Fibroblast of gingiva (primary cell): ENCODE measurements at regions not wholly inside any gene's neighbourhood (a gene's known extent, or its start where the extent isn't known, plus 50 kb on each side); places are given as distances from the start of the nearest gene placed in this dataset.
A peak's percentile ranks its signal among the peaks of the same experiment; 100 is the strongest.
"Not testable (repeated sequence)": the region's sequence is repeated elsewhere in the genome, so short reads cannot be mapped to it uniquely, and the experiment has no call there.

Source experiments
- DNase-seq: peaks from one replicate; pipeline ENCODE4 v3.0.0-alpha.2; 2011; ENCODE audit warnings: low read depth

GRCh38 chr10:91745090-91745831 is 53.0 kb upstream of the TNKS2 start:
- DNase-seq = no peak

- DNase-seq = no peak
Measured at GRCh38 chr10:91743465-91743864, 54.8 kb upstream of the TNKS2 start.

- DNase-seq = peak; percentile 41
Measured at GRCh38 chr10:91742229-91742628, 56.0 kb upstream of the TNKS2 start.

- peak; percentile 64 for DNase-seq
Measured at GRCh38 chr10:91741356-91741755, 56.9 kb upstream of the TNKS2 start.

GRCh38 chr10:91740353-91740924 is 57.8 kb upstream of the TNKS2 start:
- no peak for DNase-seq

GRCh38 chr10:91732265-91732664 is 66.0 kb upstream of the TNKS2 start:
- DNase-seq = not testable (repeated sequence)

- DNase-seq = not testable (repeated sequence)
Measured at GRCh38 chr10:91729339-91729738, 68.9 kb upstream of the TNKS2 start.

- DNase-seq = no peak
Measured at GRCh38 chr10:91726355-91726754, 71.9 kb upstream of the TNKS2 start.

GRCh38 chr10:91724933-91725332 is 73.3 kb upstream of the TNKS2 start:
- no peak for DNase-seq

- DNase-seq = peak; percentile 55
Measured at GRCh38 chr10:91713461-91714072, 80.7 kb upstream of the PPP1R3C start.

DNA sequence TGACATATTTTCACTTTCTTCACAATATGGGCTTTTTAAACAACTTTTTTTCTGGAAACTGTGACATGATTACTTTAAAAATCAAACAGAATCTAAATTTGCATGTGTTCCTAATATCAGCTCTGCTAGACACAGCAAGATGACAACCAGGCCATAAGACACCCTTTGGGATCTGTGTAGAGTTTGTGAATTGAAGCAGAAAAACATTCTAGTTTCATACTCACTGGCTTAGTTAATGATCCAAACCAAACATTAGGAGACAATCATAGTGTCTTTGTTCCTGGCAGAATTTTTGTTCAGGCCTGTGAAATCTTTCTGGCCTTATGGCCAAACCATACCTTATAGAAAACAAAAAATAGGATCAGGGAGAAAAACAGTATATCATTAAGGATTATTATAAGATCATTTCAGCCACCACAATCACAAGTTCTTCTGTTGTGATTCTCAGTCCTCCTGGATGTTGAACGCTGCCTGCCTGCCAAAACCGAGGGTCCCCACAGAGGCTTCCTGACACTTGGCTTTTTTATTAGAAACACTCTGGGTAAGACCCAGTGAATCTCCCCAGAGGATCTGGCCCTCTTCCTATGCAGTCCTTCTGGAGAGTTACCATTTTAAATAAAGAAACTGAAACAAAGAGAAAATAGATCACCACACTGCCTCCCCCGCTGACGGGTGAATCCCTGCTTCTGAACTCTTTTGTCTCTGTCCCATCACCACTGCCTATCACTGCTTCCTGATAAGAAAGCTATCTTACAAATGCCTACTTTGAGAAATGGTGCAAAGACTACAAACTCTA is 79.2 kb upstream of the PPP1R3C start:
- no peak for DNase-seq

DNA sequence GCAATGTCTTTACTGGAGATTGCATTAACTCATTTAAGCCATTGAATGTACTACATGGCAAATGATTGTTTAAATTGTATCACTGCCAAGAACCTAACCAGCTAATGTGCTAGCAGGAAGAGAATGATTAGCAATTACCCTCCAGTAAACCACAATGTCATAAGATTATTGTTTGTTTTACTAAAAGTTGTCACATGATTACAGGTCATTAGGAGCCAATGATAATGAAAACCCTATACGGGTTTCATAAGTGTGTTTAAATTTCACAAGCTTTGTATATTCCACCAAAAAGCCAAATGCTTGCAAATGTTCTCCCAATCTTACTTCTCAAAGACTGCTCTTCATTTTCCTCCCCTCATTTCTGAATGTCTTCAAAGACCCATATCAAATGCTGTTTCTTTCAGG is 76.5 kb upstream of the PPP1R3C start:
- DNase-seq = peak; percentile 84

DNA sequence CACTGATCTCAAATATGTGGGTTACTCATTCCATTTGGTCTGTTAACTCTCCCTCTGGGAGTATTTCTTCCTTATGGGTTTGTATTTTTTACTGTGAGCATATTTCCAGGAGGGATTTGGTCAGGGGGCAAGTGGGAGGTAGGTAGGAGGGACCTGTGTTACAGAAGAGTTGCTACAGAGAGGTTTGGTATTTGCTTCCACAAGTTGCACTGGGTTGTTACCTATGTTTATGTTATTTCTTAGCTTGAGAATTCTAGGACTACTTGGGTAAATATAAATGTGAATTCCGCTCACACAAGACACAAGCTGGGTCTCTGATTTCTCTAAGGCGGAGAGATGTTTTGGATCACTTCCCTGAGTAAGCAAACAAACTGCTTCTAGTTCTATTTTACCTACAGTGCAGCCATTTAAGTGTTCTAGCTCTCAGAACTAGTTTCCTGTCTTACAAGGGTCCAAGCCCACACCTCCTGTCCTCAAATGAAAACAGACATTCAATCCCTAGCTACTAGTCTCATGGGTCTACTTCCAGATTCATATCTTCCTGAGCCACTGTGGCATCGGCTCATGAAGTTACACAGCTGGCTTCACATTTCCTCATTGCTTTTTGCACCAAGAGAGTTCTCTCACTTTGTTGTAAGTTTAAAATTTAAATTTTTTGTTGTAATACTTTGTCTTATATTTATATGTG is 75.4 kb upstream of the PPP1R3C start:
- DNase-seq = peak; percentile 24

GRCh38 chr10:91707236-91707635 is 74.4 kb upstream of the PPP1R3C start:
- DNase-seq = no peak

GRCh38 chr10:91705948-91706670 is 73.2 kb upstream of the PPP1R3C start:
- no peak for DNase-seq

DNA sequence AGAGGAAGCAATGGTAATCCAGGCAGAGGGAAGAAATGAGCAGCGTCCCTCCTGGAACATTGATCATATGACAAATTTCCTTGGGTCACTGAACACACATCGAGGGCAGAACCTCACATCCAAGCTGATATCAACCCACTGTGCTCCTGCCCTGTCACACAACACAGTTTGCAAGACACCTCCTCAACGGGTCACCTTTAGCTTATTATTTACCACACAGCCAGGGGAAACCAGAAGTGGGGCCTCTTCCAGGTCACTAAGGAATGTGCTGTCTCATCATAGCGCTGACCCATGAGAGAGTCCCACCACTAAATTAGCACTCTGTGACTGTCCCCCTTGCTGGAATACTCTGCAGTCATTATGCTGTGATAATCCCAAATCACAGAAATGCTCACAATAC is 69.7 kb upstream of the PPP1R3C start:
- no peak for DNase-seq

GRCh38 chr10:91700788-91701444 is 68.0 kb upstream of the PPP1R3C start:
- peak; percentile 50 for DNase-seq

DNA sequence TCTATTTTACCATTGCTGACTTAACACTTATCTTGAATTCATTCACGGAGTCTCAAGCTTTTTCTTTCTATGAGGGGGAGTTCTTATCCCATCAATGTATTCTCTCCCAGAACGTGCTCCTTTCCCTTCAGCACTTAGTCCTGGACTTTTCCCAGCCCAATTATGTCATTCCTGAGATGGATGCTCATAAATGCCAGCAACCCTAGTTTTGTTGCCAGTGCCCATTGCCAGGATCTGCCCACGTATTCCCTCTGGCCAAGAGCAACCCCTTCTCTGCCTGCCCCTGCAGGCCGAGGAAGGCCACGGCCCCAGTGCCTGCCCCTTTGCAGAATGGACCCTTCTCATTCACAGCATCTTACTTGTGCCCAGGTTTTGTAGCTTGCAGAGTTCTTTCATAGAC is 67.4 kb upstream of the PPP1R3C start:
- no peak for DNase-seq

GRCh38 chr10:91698258-91698657 is 65.4 kb upstream of the PPP1R3C start:
- no peak for DNase-seq

DNA sequence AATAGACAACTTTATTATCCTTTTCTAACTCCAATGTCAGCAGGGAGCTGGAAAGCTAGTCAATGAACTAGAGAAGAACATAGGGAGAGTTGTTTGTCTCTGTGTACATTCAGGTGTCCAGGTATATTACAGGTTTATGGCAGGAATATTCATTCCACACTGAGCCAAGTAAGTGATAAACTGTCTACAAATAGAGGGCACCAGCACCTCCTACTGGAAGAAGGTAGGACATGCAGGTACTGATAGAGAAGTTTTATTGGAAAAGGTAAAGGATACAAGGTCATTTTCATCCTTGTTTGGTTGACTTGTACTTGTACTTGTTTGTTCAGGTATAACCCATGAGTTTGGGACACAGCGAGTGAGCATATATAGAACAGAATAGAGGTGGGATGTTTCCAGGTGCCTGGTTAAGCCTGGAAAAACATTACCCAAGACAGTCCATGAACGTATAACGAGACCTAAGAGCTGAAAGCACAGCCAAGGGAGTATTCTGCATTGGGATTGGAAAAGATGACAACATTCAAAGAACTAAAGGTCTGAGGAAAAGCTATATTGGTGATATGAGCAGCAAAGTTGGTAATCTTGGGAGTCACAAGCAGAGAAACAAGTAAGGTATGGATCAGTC is 61.4 kb upstream of the PPP1R3C start:
- DNase-seq = no peak
